GM23248 (cell line): ENCODE measurements at regions not wholly inside any gene's neighbourhood (a gene's known extent, or its start where the extent isn't known, plus 50 kb on each side); places are given as distances from the start of the nearest gene placed in this dataset.

ENCODE experiments used
- DNase-seq: peaks from one replicate; pipeline ENCODE4 v3.0.0-alpha.2; 2015
- H2AFZ ChIP-seq: fragments of 200-600 bp; sonication (generic); 2 replicates; pipeline ENCODE4 v1.6.1; 2016; ENCODE audit warnings: antibody characterized with exemption
- H3F3A ChIP-seq: fragments of 200-600 bp; sonication (generic); 2 replicates; pipeline ENCODE4 v1.6.1; 2016; ENCODE audit warnings: mild to moderate bottlenecking, antibody characterized with exemption, mixed run types; ENCODE audit not compliant: insufficient read depth
- H3K27ac ChIP-seq: fragments of 200-600 bp; sonication (generic); 2 replicates; pipeline ENCODE4 v1.5.1; 2016; ENCODE audit warnings: mild to moderate bottlenecking
- H3K27me3 ChIP-seq: fragments of 200-600 bp; sonication (generic); replicated peaks from 2 replicates; pipeline ENCODE4 v1.6.1; 2016; ENCODE audit warnings: mild to moderate bottlenecking; ENCODE audit not compliant: insufficient read depth
- H3K36me3 ChIP-seq: fragments of 200-600 bp; sonication (generic); 2 replicates; pipeline ENCODE4 v1.6.1; 2016; ENCODE audit warnings: low read depth, mild to moderate bottlenecking
- H3K4me1 ChIP-seq: fragments of 200-600 bp; sonication (generic); 2 replicates; pipeline ENCODE4 v1.6.1; 2016; ENCODE audit warnings: mild to moderate bottlenecking; ENCODE audit not compliant: insufficient read depth
- H3K4me2 ChIP-seq: fragments of 200-600 bp; sonication (generic); one replicate; pipeline ENCODE4 v1.6.1; 2016; ENCODE audit warnings: mild to moderate bottlenecking; ENCODE audit not compliant: unreplicated experiment
- H3K4me3 ChIP-seq: fragments of 200-600 bp; sonication (generic); 2 replicates; pipeline ENCODE4 v1.5.1; 2016; ENCODE audit warnings: mild to moderate bottlenecking
- H3K79me2 ChIP-seq: fragments of 200-600 bp; sonication (generic); 2 replicates; pipeline ENCODE4 v1.6.1; 2016; ENCODE audit warnings: mild to moderate bottlenecking; ENCODE audit not compliant: insufficient read depth
- H3K9ac ChIP-seq: fragments of 200-600 bp; sonication (generic); 2 replicates; pipeline ENCODE4 v1.6.1; 2016; ENCODE audit warnings: mild to moderate bottlenecking
- H3K9me2 ChIP-seq: fragments of 200-600 bp; sonication (generic); 2 replicates; pipeline ENCODE4 v1.6.1; 2016; ENCODE audit warnings: mixed run types, mild to moderate bottlenecking, moderate library complexity; ENCODE audit not compliant: insufficient read depth
- H3K9me3 ChIP-seq: fragments of 200-600 bp; sonication (generic); one replicate; pipeline ENCODE4 v1.6.1; 2017; ENCODE audit warnings: low read depth
- H4K20me1 ChIP-seq: fragments of 200-600 bp; sonication (generic); 2 replicates; pipeline ENCODE4 v1.6.0; 2016; ENCODE audit not compliant: insufficient read depth
- EZH2 ChIP-seq: fragments of 200-600 bp; sonication (generic); IDR thresholded peaks from 2 replicates; pipeline ENCODE4 v1.6.1; 2018; ENCODE audit warnings: antibody characterized with exemption, mild to moderate bottlenecking; ENCODE audit not compliant: insufficient read depth, poor library complexity, severe bottlenecking
- EZH2phosphoT487 ChIP-seq: fragments of 200-600 bp; sonication (generic); IDR thresholded peaks from 2 replicates; pipeline ENCODE4 v1.6.1; 2018; ENCODE audit warnings: antibody characterized with exemption, moderate library complexity, mild to moderate bottlenecking, low read depth; ENCODE audit not compliant: insufficient read depth
- WGBS, 2 experiments: methylation state at CpG; one replicate each; pipeline ENCODE4 v1.1.6; 2015 to 2017; ENCODE audit warnings: low lambda C conversion rate in 2 of 2, low coverage in 1 of 2; ENCODE audit errors: missing lambda C conversion rate in 2 of 2; 5-methylcytosine and 5-hydroxymethylcytosine counted together
- in situ Hi-C: fragments of 300-500 bp; cut with MboI; formaldehyde crosslinking; loops from 2 replicates; pipeline ENCODE4 v1.15.0; 2020

- Histone ChIP-seq H4K20me1 (no peaks in the 10 kb centered on the region), H3K27ac (no peak overlapping the region), H3F3A (no peaks in the 10 kb centered on the region), H3K4me3 (no peak overlapping the region), H3K9me2 (no peaks in the 10 kb centered on the region), H3K4me2 (no peak overlapping the region), H3K9me3 (no peaks in the 10 kb centered on the region), H3K9ac (no peak overlapping the region), H3K36me3 (no peaks in the 10 kb centered on the region), H3K27me3 (no peaks in the 10 kb centered on the region), H3K79me2 (no peaks in the 10 kb centered on the region), H2AFZ (no peak overlapping the region), H3K4me1 (no peaks in the 10 kb centered on the region)
- WGBS, 2 experiments: 39 to 42% methylated on average over 3 of the region's 3 CpGs
- in situ Hi-C loops: no loop called here
- TF ChIP-seq EZH2 (no peak), EZH2phosphoT487 (no peak)
- DNase-seq: peak; percentile 79
Measured at GRCh38 chrX:20442597-20442996, 175.9 kb upstream of the RPS6KA3 start.

- Histone ChIP-seq H3K36me3 (no peaks in the 10 kb centered on the region), H2AFZ (no peak overlapping the region), H3K27ac (no peak overlapping the region), H3K9ac (no peak overlapping the region), H4K20me1 (no peaks in the 10 kb centered on the region), H3K27me3 (no peaks in the 10 kb centered on the region), H3K79me2 (no peaks in the 10 kb centered on the region), H3K9me2 (no peaks in the 10 kb centered on the region), H3K4me3 (no peak overlapping the region), H3K4me2 (no peak overlapping the region), H3K4me1 (no peaks in the 10 kb centered on the region), H3F3A (no peaks in the 10 kb centered on the region), H3K9me3 (no peaks in the 10 kb centered on the region)
- in situ Hi-C loops: no loop called here
- 100% methylated on average over 1 of the region's 1 CpG for WGBS, 2 experiments
- TF ChIP-seq EZH2: no peak
- TF ChIP-seq EZH2phosphoT487: no peak
- no peak for DNase-seq
Measured at GRCh38 chrX:20441123-20441522, 174.4 kb upstream of the RPS6KA3 start.

GRCh38 chrX:20438871-20439526, 172.3 kb upstream of the RPS6KA3 start:
- 93 to 95% methylated on average over 9 of the region's 9 CpGs for WGBS, 2 experiments
- no peak overlapping the region for H3K9ac ChIP-seq

GRCh38 chrX:20437683-20438082, 171.0 kb upstream of the RPS6KA3 start:
- no peaks in the 10 kb centered on the region; the same call in 1 of the 2 replicates for H3F3A ChIP-seq
- H3K9me2 ChIP-seq: no peaks in the 10 kb centered on the region
- H3K4me3 ChIP-seq: no peak overlapping the region
- peaks cover 6% of the 10 kb centered on the region; the same call in 1 of the 2 replicates for H3K4me1 ChIP-seq
- no peak overlapping the region for H3K27ac ChIP-seq
- TF ChIP-seq EZH2 (no peak), EZH2phosphoT487 (no peak)
- H3K9me3 ChIP-seq: no peaks in the 10 kb centered on the region
- no peak overlapping the region for H3K9ac ChIP-seq
- H4K20me1 ChIP-seq: no peaks in the 10 kb centered on the region
- no peaks in the 10 kb centered on the region for H3K36me3 ChIP-seq
- in situ Hi-C loops: loop anchor here (10.0 kb wide), 1 partner anchor 183 kb away; no protein-coding TSS in a partner anchor
- H2AFZ ChIP-seq: no peak overlapping the region
- DNase-seq: no peak
- no peaks in the 10 kb centered on the region for H3K27me3 ChIP-seq
- no peaks in the 10 kb centered on the region for H3K79me2 ChIP-seq
- 71 to 80% methylated on average over 1 of the region's 1 CpG for WGBS, 2 experiments
- no peak overlapping the region for H3K4me2 ChIP-seq

More at GRCh38 chrX:20438871-20439526, 172.3 kb upstream of the RPS6KA3 start:
- Histone ChIP-seq H2AFZ (no peak overlapping the region), H3K27me3 (no peaks in the 10 kb centered on the region), H3K9me3 (no peaks in the 10 kb centered on the region), H3K79me2 (no peaks in the 10 kb centered on the region), H4K20me1 (no peaks in the 10 kb centered on the region), H3K4me3 (no peak overlapping the region), H3F3A (no peaks in the 10 kb centered on the region), H3K4me1 (no peaks in the 10 kb centered on the region), H3K36me3 (no peaks in the 10 kb centered on the region), H3K4me2 (no peak overlapping the region), H3K27ac (no peak overlapping the region), H3K9me2 (no peaks in the 10 kb centered on the region)
- in situ Hi-C loops: loop anchor here (10.0 kb wide), 1 partner anchor 184 kb away; no protein-coding TSS in a partner anchor
- DNase-seq: no peak
- TF ChIP-seq EZH2phosphoT487: no peak

- no peak for TF ChIP-seq EZH2phosphoT487
- TF ChIP-seq EZH2: no peak
- Histone ChIP-seq H3K27ac (no peak overlapping the region), H2AFZ (no peak overlapping the region), H3K27me3 (no peaks in the 10 kb centered on the region), H4K20me1 (no peaks in the 10 kb centered on the region), H3F3A (no peaks in the 10 kb centered on the region; the same call in 1 of the 2 replicates), H3K36me3 (no peaks in the 10 kb centered on the region), H3K79me2 (no peaks in the 10 kb centered on the region), H3K9me3 (no peaks in the 10 kb centered on the region), H3K4me2 (no peak overlapping the region), H3K4me3 (no peak overlapping the region), H3K9me2 (no peaks in the 10 kb centered on the region), H3K4me1 (peaks cover 6% of the 10 kb centered on the region; the same call in 1 of the 2 replicates), H3K9ac (no peak overlapping the region)
- DNase-seq: no peak
- in situ Hi-C loops: loop anchor here (10.0 kb wide), 1 partner anchor 181 kb away; no protein-coding TSS in a partner anchor
- WGBS, 2 experiments: 75 to 92% methylated on average over 1 of the region's 1 CpG
Measured at GRCh38 chrX:20435913-20436312, 169.2 kb upstream of the RPS6KA3 start.
